ENCODE measurements at regions not wholly inside any gene's neighbourhood (a gene's known extent, or its start where the extent isn't known, plus 50 kb on each side); places are given as distances from the start of the nearest gene placed in this dataset.

GRCh38 chr18:1050012-1050657 lies 145.5 kb downstream of the ADCYAP1 start:
- no peak for DNase-seq (ENCODE audit: insufficient read length, low spot score, missing footprints)
- TF ChIP-seq CTCF (IDR thresholded peaks at IDR 0.05; ENCODE audit: extremely low read depth, low read depth, low read length), result no peak

GRCh38 chr18:1052301-1052700 lies 147.6 kb downstream of the ADCYAP1 start:
- Histone ChIP-seq H3K4me3 (ENCODE audit: insufficient read depth, low read length) (no peak overlapping the region), H3K9me3 (ENCODE audit: low read depth, low read length) (no peaks in the 10 kb centered on the region), H3K27me3 (ENCODE audit: insufficient read depth, low read length) (no peaks in the 10 kb centered on the region), H3K36me3 (ENCODE audit: insufficient read depth, low read length) (no peaks in the 10 kb centered on the region), H3K27ac (ENCODE audit: low read depth, low read length) (no peak overlapping the region), H3K79me2 (ENCODE audit: insufficient read depth, low read length) (no peaks in the 10 kb centered on the region), H3K4me2 (ENCODE audit: insufficient read depth, low read length) (no peak overlapping the region), H3K4me1 (ENCODE audit: insufficient read depth, low read length) (no peaks in the 10 kb centered on the region), H2AFZ (ENCODE audit: low read length) (no peak overlapping the region), H4K20me1 (ENCODE audit: insufficient read depth, low read length) (no peaks in the 10 kb centered on the region)
- TF ChIP-seq CTCF (IDR thresholded peaks at IDR 0.05; ENCODE audit: extremely low read depth, low read depth, low read length), result no peak
- DNase-seq (ENCODE audit: insufficient read length, low spot score, missing footprints), result no peak

More at GRCh38 chr18:1050012-1050657, 145.5 kb downstream of the ADCYAP1 start:
- Histone ChIP-seq H3K27me3 (ENCODE audit: insufficient read depth, low read length) (no peaks in the 10 kb centered on the region), H3K4me2 (ENCODE audit: insufficient read depth, low read length) (no peak overlapping the region), H3K27ac (ENCODE audit: low read depth, low read length) (no peak overlapping the region), H3K79me2 (ENCODE audit: insufficient read depth, low read length) (no peaks in the 10 kb centered on the region), H4K20me1 (ENCODE audit: insufficient read depth, low read length) (no peaks in the 10 kb centered on the region), H3K4me1 (ENCODE audit: insufficient read depth, low read length) (no peaks in the 10 kb centered on the region), H2AFZ (ENCODE audit: low read length) (no peak overlapping the region), H3K4me3 (ENCODE audit: insufficient read depth, low read length) (no peak overlapping the region), H3K9me3 (ENCODE audit: low read depth, low read length) (no peaks in the 10 kb centered on the region), H3K36me3 (ENCODE audit: insufficient read depth, low read length) (no peaks in the 10 kb centered on the region)

GRCh38 chr18:1053331-1054315 lies 149.0 kb downstream of the ADCYAP1 start:
- Histone ChIP-seq H2AFZ (ENCODE audit: low read length) (no peak overlapping the region), H3K27ac (ENCODE audit: low read depth, low read length) (no peak overlapping the region), H3K79me2 (ENCODE audit: insufficient read depth, low read length) (no peaks in the 10 kb centered on the region), H3K4me2 (ENCODE audit: insufficient read depth, low read length) (no peak overlapping the region), H3K27me3 (ENCODE audit: insufficient read depth, low read length) (no peaks in the 10 kb centered on the region), H3K4me3 (ENCODE audit: insufficient read depth, low read length) (no peak overlapping the region), H3K4me1 (ENCODE audit: insufficient read depth, low read length) (no peaks in the 10 kb centered on the region), H4K20me1 (ENCODE audit: insufficient read depth, low read length) (no peaks in the 10 kb centered on the region), H3K36me3 (ENCODE audit: insufficient read depth, low read length) (no peaks in the 10 kb centered on the region), H3K9me3 (ENCODE audit: low read depth, low read length) (no peaks in the 10 kb centered on the region)
- no peak for TF ChIP-seq CTCF (IDR thresholded peaks at IDR 0.05; ENCODE audit: extremely low read depth, low read depth, low read length)
- no peak for DNase-seq (ENCODE audit: insufficient read length, low spot score, missing footprints)

- no peak overlapping the region for H3K4me3 ChIP-seq (ENCODE audit: insufficient read depth, low read length)
- H3K36me3 ChIP-seq (ENCODE audit: insufficient read depth, low read length), result no peaks in the 10 kb centered on the region
- no peaks in the 10 kb centered on the region for H3K4me1 ChIP-seq (ENCODE audit: insufficient read depth, low read length)
- H2AFZ ChIP-seq (ENCODE audit: low read length), result no peak overlapping the region
- H4K20me1 ChIP-seq (ENCODE audit: insufficient read depth, low read length), result no peaks in the 10 kb centered on the region
- TF ChIP-seq CTCF (IDR thresholded peaks at IDR 0.05; ENCODE audit: extremely low read depth, low read depth, low read length), result no peak
- H3K4me2 ChIP-seq (ENCODE audit: insufficient read depth, low read length), result no peak overlapping the region
- no peaks in the 10 kb centered on the region for H3K27me3 ChIP-seq (ENCODE audit: insufficient read depth, low read length)
- no peaks in the 10 kb centered on the region for H3K9me3 ChIP-seq (ENCODE audit: low read depth, low read length)
- no peak overlapping the region for H3K27ac ChIP-seq (ENCODE audit: low read depth, low read length)
- H3K79me2 ChIP-seq (ENCODE audit: insufficient read depth, low read length), result no peaks in the 10 kb centered on the region
- no peak for DNase-seq (ENCODE audit: insufficient read length, low spot score, missing footprints)
These were observed 151.7 kb downstream of the ADCYAP1 start for GRCh38 chr18:1056404-1056803.

Measured in osteoblast (primary cell).